Choroid plexus epithelial cell (primary cell): ENCODE measurements at regions not wholly inside any gene's neighbourhood (a gene's known extent, or its start where the extent isn't known, plus 50 kb on each side); places are given as distances from the start of the nearest gene placed in this dataset.

Source experiments
- DNase-seq: peaks from one replicate; pipeline ENCODE4 v3.0.0-alpha.2; 2010; ENCODE audit warnings: low read depth
- H3K4me3 ChIP-seq: 2 replicates; pipeline ENCODE4 v1.5.1; 2011; ENCODE audit warnings: low read depth, mild to moderate bottlenecking, control low read depth, low read length, moderate library complexity
- TF ChIP-seq, protein P1 (sequence below): conservative IDR thresholded peaks from 2 replicates; pipeline ENCODE4 v1.5.1; 2011; ENCODE audit warnings: low read depth, mild to moderate bottlenecking, control low read depth, inconsistent platforms, low read length, moderate library complexity

DNA sequence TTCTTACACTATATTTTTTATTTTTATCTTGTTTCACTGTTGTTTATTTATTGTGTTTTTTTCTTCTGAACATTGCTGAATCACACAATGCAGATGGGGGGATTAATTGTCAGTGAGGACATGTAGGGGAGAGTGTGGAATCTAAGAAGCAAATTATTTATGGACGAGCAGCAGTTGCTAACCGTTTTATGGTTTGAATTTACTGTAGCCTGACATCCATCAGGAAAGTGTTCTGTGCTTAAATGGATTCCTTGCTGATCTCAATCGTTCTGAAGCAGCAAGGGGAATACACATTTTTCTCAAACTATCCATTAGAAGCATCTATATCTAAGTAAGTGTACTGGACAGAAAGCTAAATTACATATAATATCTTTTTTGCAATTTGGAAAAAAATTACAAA, 119.5 kb downstream of the CD8B2 start:
- no peak for DNase-seq
- TF ChIP-seq, protein P1, sequence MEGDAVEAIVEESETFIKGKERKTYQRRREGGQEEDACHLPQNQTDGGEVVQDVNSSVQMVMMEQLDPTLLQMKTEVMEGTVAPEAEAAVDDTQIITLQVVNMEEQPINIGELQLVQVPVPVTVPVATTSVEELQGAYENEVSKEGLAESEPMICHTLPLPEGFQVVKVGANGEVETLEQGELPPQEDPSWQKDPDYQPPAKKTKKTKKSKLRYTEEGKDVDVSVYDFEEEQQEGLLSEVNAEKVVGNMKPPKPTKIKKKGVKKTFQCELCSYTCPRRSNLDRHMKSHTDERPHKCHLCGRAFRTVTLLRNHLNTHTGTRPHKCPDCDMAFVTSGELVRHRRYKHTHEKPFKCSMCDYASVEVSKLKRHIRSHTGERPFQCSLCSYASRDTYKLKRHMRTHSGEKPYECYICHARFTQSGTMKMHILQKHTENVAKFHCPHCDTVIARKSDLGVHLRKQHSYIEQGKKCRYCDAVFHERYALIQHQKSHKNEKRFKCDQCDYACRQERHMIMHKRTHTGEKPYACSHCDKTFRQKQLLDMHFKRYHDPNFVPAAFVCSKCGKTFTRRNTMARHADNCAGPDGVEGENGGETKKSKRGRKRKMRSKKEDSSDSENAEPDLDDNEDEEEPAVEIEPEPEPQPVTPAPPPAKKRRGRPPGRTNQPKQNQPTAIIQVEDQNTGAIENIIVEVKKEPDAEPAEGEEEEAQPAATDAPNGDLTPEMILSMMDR: no peak
- H3K4me3 ChIP-seq: no peak overlapping the region

DNA sequence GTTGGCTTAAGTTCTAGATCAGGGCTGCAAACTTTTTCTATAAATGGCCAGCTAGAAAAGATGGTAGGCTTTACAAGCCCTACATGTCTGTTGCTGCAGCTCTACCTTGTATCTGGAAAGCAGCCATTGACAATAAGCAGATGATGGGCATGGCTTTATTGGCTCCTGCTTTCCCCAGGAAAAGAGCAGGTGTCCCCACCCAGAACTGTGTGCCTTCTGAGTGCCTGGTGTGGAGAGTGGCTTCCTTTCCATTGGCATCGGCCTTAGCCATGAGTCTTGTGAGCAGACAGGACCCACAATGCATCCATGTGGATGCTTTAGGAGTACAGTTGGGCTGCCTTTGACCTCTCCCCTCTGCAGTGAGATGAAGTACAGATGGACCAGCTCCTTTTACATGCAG, 120.2 kb downstream of the CD8B2 start:
- no peak for DNase-seq
- TF ChIP-seq, protein P1: no peak
- H3K4me3 ChIP-seq: no peak overlapping the region

DNA sequence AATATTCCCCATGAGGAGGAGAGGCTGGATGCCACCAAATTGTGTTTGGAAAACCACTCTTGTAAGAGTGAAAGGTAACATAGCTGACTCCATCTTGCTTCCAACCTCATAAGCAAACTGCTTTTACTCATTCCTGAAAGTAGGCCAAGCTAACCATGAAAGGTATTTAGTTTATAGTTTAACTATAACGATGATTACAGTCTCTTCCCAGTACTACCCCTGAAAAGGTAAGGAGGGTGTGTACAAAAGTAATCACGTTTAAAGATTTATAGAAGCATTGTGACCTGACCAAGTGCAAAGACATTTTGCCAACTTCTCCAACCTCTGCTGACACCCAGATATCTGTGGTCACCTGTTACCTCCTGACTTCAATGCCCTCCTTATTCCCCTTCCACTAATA, 122.6 kb downstream of the CD8B2 start:
- no peak overlapping the region for H3K4me3 ChIP-seq
- DNase-seq: no peak
- TF ChIP-seq, protein P1: no peak

DNA sequence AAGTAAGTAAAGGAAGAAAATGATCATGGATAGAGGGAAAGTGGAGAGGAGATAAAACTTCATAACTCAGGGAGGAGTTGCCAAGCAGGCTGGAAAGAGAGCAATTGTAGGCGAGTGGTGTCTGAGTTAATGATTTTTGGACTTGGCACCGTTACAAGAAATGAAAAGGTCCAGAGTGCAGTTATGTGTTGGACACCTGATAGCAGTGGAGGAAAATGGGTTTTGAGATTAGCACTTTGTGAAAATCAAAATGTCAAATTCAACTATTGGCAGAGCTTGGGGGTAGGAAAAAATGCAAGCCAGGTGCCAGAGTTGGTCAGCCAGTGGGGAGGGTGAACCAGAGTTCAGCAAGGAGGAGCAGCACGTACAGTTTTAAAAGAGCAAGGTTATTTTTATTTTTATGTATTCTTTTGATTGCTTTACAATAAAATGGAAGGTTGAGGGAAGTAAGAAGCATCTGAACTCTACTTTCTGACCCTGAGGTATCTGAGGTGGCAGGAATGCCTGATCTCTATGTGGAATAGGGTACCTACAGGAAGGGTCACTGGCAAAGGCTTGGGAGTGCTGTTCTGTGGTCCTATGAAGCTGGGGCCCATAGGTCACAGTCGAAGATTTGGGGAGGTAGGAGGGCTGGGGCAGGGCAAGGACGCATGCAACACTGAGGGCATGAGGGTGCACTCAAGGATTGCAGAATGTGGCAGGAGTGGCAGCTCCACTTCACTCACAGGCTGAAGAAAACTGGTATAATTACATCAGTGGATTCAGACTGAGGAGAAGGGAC, 127.5 kb downstream of the CD8B2 start:
- no peak overlapping the region for H3K4me3 ChIP-seq
- no peak for DNase-seq
- TF ChIP-seq, protein P1: no peak

DNA sequence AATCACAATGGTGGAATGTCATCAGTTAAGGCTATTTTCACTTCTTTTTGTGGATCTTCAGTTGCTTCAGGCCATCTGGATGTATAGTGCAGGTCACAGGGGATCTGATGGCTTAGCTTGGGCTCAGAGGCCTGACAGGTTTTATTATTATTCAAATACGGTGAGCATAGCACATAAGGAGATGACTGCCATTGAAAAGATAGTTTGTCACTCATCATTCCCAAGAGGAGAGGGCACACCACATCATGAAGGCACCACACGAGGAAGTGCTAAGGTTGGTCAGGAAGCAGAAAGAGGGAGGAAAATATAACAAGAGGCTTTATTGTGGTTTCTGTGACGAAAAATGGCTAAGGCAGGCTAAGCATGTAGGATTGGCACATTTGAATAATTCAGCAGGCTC, 131.4 kb downstream of the CD8B2 start:
- TF ChIP-seq, protein P1: no peak
- H3K4me3 ChIP-seq: no peak overlapping the region
- no peak for DNase-seq

DNA sequence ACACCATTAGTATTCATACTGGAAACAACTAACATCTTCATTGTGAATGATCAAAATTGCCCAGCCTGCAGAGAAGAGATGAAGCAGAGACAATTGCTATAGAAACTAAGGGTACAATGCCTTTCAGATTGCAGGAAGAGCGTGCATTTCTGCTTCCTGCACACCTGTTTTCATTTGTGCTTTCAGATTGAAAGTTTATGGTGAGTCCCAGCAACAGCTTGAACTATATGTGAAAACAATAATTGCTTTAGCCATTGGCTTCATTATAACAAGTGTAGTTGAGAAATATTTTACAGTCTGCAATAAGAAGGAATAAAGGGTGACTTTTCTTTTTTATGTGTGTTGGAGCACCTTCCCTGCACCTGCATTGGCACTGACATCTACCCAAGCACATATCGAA, 136.3 kb downstream of the CD8B2 start:
- no peak for DNase-seq
- no peak overlapping the region for H3K4me3 ChIP-seq
- TF ChIP-seq, protein P1: no peak

DNA sequence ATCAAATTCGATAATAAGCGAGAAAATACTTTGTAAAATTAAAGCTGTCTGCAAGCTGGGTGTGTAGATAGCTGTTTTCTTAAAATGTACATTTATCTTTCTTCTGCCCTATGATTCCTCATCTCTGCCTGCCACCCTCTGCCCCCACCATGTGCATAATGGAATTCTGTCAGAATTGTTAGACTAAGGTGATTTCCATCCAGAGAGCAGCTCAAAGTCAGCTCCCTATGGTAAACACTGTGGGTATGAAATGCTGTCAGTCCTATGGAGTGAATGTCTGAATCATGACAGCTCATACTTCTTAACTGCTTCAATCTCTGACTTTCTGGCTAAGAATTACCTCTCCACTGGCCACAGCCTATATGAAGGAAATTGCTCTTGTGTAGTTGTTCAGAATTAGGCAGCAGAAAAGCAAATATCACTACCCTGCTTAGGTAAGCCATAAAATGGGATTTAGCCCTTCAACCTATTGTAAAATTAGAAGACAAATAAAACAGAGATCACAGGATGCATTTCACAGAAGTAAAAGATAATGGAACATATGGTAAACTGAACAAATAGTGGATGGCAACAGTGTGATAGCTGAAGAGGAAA, 137.7 kb downstream of the CD8B2 start:
- no peak for DNase-seq
- TF ChIP-seq, protein P1: no peak
- H3K4me3 ChIP-seq: no peak overlapping the region
